ENCODE measurements at regions not wholly inside any gene's neighbourhood (a gene's known extent, or its start where the extent isn't known, plus 50 kb on each side); places are given as distances from the start of the nearest gene placed in this dataset.

DNA sequence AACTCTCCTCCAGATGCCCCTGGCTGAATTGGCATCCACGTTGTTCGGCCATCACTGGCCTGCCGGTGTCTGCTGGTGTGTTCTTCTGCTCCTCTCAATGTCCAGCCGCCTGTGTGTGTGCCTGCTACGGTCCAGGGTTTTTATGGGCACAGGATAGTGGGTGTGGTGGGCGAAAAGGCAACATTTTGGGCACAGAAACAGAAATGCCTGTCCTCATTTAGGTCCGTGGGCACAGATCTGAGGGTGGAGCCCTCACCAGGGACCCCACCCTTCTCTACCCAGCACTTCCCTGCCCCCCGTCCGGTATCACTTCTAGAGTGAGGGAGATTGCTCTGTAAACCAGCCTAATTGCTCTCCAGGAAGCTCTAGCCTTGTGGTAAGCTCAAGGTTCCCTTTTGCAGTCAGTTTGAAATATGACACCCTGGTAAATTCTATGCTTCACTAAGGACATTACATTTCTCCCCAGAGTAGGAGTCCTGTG, 410.1 kb downstream of the MAT2B start:
- Histone ChIP-seq H3K4me3 (ENCODE audit: low read depth, low read length) (no peak overlapping the region), H4K8ac (ENCODE audit: low read depth, low read length) (no peak overlapping the region), H3K9ac (ENCODE audit: low read length) (no peak overlapping the region), H4K12ac (ENCODE audit: low read depth, low read length) (no peak overlapping the region), H4K91ac (ENCODE audit: low read depth, low read length) (peak overlapping the region; percentile 64), H3K79me2 (ENCODE audit: control insufficient read depth, insufficient read depth, low read length, poor library complexity) (no peaks in the 10 kb centered on the region), H3K27ac (ENCODE audit: low read depth, low read length) (no peak overlapping the region), H2AFZ (ENCODE audit: insufficient read depth, low read length, poor library complexity) (no peak overlapping the region), H3K4me1 (ENCODE audit: control insufficient read depth in 1 of 2, insufficient read depth in 2 of 2, low read length in 2 of 2) (peaks cover 12 to 14% of the 10 kb centered on the region in 2 experiments), H3K27me3 (ENCODE audit: insufficient read depth, low read length) (no peaks in the 10 kb centered on the region), H2BK5ac (ENCODE audit: low read depth, low read length, poor library complexity) (no peak overlapping the region), H3K4me2 (ENCODE audit: low read length) (no peak overlapping the region), H3K36me3 (ENCODE audit: control insufficient read depth in 1 of 2, insufficient read depth in 2 of 2, low read length in 2 of 2) (no peaks in the 10 kb centered on the region), H3K18ac (ENCODE audit: low read length) (no peak overlapping the region), H3K14ac (ENCODE audit: low read length) (no peak overlapping the region), H3K23ac (ENCODE audit: low read length) (no peak overlapping the region), H2BK12ac (ENCODE audit: low read length) (no peak overlapping the region), H2AK5ac (ENCODE audit: low read length) (no peak overlapping the region), H3K4ac (ENCODE audit: low read depth, low read length) (no peak overlapping the region), H3K9me3 (ENCODE audit: insufficient read depth, low read depth, low read length) (peaks cover 3% of the 10 kb centered on the region), H2BK120ac (ENCODE audit: insufficient read depth, low read length, poor library complexity) (no peak overlapping the region), H3K79me1 (ENCODE audit: low read length) (peaks cover 9% of the 10 kb centered on the region)
- DNase-seq = no peak
- WGBS (ENCODE audit: extremely low coverage, insufficient coverage, insufficient read length) = no CpG with 5 or more reads among the region's 9 CpGs

- DNase-seq = no peak
- Histone ChIP-seq H3K4me3 (ENCODE audit: low read depth, low read length) (no peak overlapping the region), H2BK5ac (ENCODE audit: low read depth, low read length, poor library complexity) (no peak overlapping the region), H3K14ac (ENCODE audit: low read length) (no peak overlapping the region), H3K4ac (ENCODE audit: low read depth, low read length) (no peak overlapping the region), H3K27me3 (ENCODE audit: insufficient read depth, low read length) (no peaks in the 10 kb centered on the region), H2AK5ac (ENCODE audit: low read length) (peak overlapping the region; percentile 37), H2BK12ac (ENCODE audit: low read length) (peak overlapping the region; percentile 91), H2BK120ac (ENCODE audit: insufficient read depth, low read length, poor library complexity) (peak overlapping the region; percentile 86), H3K9ac (ENCODE audit: low read length) (no peak overlapping the region), H3K9me3 (ENCODE audit: insufficient read depth, low read depth, low read length) (peaks cover 3% of the 10 kb centered on the region), H4K8ac (ENCODE audit: low read depth, low read length) (peak overlapping the region; percentile 54), H3K36me3 (ENCODE audit: control insufficient read depth in 1 of 2, insufficient read depth in 2 of 2, low read length in 2 of 2) (no peaks in the 10 kb centered on the region), H3K4me1 (ENCODE audit: control insufficient read depth in 1 of 2, insufficient read depth in 2 of 2, low read length in 2 of 2) (peaks cover 12 to 14% of the 10 kb centered on the region in 2 experiments), H4K12ac (ENCODE audit: low read depth, low read length) (peak overlapping the region; percentile 62), H3K79me1 (ENCODE audit: low read length) (peaks cover 9% of the 10 kb centered on the region), H3K23ac (ENCODE audit: low read length) (no peak overlapping the region), H3K27ac (ENCODE audit: low read depth, low read length) (peak overlapping the region; percentile 40), H3K18ac (ENCODE audit: low read length) (peak overlapping the region; percentile 78), H3K79me2 (ENCODE audit: control insufficient read depth, insufficient read depth, low read length, poor library complexity) (no peaks in the 10 kb centered on the region), H4K91ac (ENCODE audit: low read depth, low read length) (peak overlapping the region; percentile 47), H3K4me2 (ENCODE audit: low read length) (no peak overlapping the region), H2AFZ (ENCODE audit: insufficient read depth, low read length, poor library complexity) (peak overlapping the region; percentile 41)
- WGBS (ENCODE audit: extremely low coverage, insufficient coverage, insufficient read length) = no CpG with 5 or more reads among the region's 2 CpGs
Observed at GRCh38 chr5:163916376-163916775, 411.0 kb downstream of the MAT2B start.

GRCh38 chr5:163916861-163917260, 411.4 kb downstream of the MAT2B start:
- Histone ChIP-seq H3K9me3 (ENCODE audit: insufficient read depth, low read depth, low read length) (peaks cover 3% of the 10 kb centered on the region), H3K27me3 (ENCODE audit: insufficient read depth, low read length) (no peaks in the 10 kb centered on the region), H3K4me2 (ENCODE audit: low read length) (no peak overlapping the region), H2BK12ac (ENCODE audit: low read length) (no peak overlapping the region), H3K4me1 (ENCODE audit: control insufficient read depth in 1 of 2, insufficient read depth in 2 of 2, low read length in 2 of 2) (peaks cover 12 to 14% of the 10 kb centered on the region in 2 experiments), H3K23ac (ENCODE audit: low read length) (no peak overlapping the region), H3K4me3 (ENCODE audit: low read depth, low read length) (no peak overlapping the region), H3K36me3 (ENCODE audit: control insufficient read depth in 1 of 2, insufficient read depth in 2 of 2, low read length in 2 of 2) (no peaks in the 10 kb centered on the region), H2AFZ (ENCODE audit: insufficient read depth, low read length, poor library complexity) (no peak overlapping the region), H3K14ac (ENCODE audit: low read length) (no peak overlapping the region), H4K91ac (ENCODE audit: low read depth, low read length) (no peak overlapping the region), H3K4ac (ENCODE audit: low read depth, low read length) (no peak overlapping the region), H2BK5ac (ENCODE audit: low read depth, low read length, poor library complexity) (no peak overlapping the region), H3K79me2 (ENCODE audit: control insufficient read depth, insufficient read depth, low read length, poor library complexity) (no peaks in the 10 kb centered on the region), H3K9ac (ENCODE audit: low read length) (no peak overlapping the region), H4K8ac (ENCODE audit: low read depth, low read length) (no peak overlapping the region), H3K18ac (ENCODE audit: low read length) (no peak overlapping the region), H3K79me1 (ENCODE audit: low read length) (peaks cover 9% of the 10 kb centered on the region), H2AK5ac (ENCODE audit: low read length) (no peak overlapping the region), H3K27ac (ENCODE audit: low read depth, low read length) (no peak overlapping the region), H4K12ac (ENCODE audit: low read depth, low read length) (no peak overlapping the region), H2BK120ac (ENCODE audit: insufficient read depth, low read length, poor library complexity) (no peak overlapping the region)
- no CpG with 5 or more reads among the region's 1 CpG for WGBS (ENCODE audit: extremely low coverage, insufficient coverage, insufficient read length)
- no peak for DNase-seq

GRCh38 chr5:163917747-163918146, 412.3 kb downstream of the MAT2B start:
- Histone ChIP-seq H3K27ac (ENCODE audit: low read depth, low read length) (no peak overlapping the region), H4K12ac (ENCODE audit: low read depth, low read length) (no peak overlapping the region), H2AFZ (ENCODE audit: insufficient read depth, low read length, poor library complexity) (no peak overlapping the region), H2BK120ac (ENCODE audit: insufficient read depth, low read length, poor library complexity) (no peak overlapping the region), H3K9me3 (ENCODE audit: insufficient read depth, low read depth, low read length) (peaks cover 3% of the 10 kb centered on the region), H3K4me1 (ENCODE audit: control insufficient read depth in 1 of 2, insufficient read depth in 2 of 2, low read length in 2 of 2) (peaks cover 12 to 14% of the 10 kb centered on the region in 2 experiments), H2AK5ac (ENCODE audit: low read length) (no peak overlapping the region), H4K91ac (ENCODE audit: low read depth, low read length) (no peak overlapping the region), H3K14ac (ENCODE audit: low read length) (no peak overlapping the region), H3K79me2 (ENCODE audit: control insufficient read depth, insufficient read depth, low read length, poor library complexity) (no peaks in the 10 kb centered on the region), H3K36me3 (ENCODE audit: control insufficient read depth in 1 of 2, insufficient read depth in 2 of 2, low read length in 2 of 2) (no peaks in the 10 kb centered on the region), H3K9ac (ENCODE audit: low read length) (no peak overlapping the region), H2BK12ac (ENCODE audit: low read length) (no peak overlapping the region), H3K79me1 (ENCODE audit: low read length) (peaks cover 9% of the 10 kb centered on the region), H3K23ac (ENCODE audit: low read length) (no peak overlapping the region), H4K8ac (ENCODE audit: low read depth, low read length) (no peak overlapping the region), H3K18ac (ENCODE audit: low read length) (no peak overlapping the region), H3K4me3 (ENCODE audit: low read depth, low read length) (no peak overlapping the region), H2BK5ac (ENCODE audit: low read depth, low read length, poor library complexity) (no peak overlapping the region), H3K4me2 (ENCODE audit: low read length) (no peak overlapping the region), H3K4ac (ENCODE audit: low read depth, low read length) (no peak overlapping the region), H3K27me3 (ENCODE audit: insufficient read depth, low read length) (no peaks in the 10 kb centered on the region)
- no peak for DNase-seq
- WGBS (ENCODE audit: extremely low coverage, insufficient coverage, insufficient read length) = no CpG with 5 or more reads among the region's 1 CpG

Data from trophoblast cell (in vitro differentiated cells and primary cell).